H1 (cell line): ENCODE measurements at regions not wholly inside any gene's neighbourhood (a gene's known extent, or its start where the extent isn't known, plus 50 kb on each side); places are given as distances from the start of the nearest gene placed in this dataset.

Experiments
- KDM5A ChIP-seq: fragments of 200-600 bp; IDR thresholded peaks from 2 replicates; pipeline ENCODE4 v1.7.1; 2012; ENCODE audit warnings: mild to moderate bottlenecking, low read length, inconsistent platforms, mixed read lengths

DNA sequence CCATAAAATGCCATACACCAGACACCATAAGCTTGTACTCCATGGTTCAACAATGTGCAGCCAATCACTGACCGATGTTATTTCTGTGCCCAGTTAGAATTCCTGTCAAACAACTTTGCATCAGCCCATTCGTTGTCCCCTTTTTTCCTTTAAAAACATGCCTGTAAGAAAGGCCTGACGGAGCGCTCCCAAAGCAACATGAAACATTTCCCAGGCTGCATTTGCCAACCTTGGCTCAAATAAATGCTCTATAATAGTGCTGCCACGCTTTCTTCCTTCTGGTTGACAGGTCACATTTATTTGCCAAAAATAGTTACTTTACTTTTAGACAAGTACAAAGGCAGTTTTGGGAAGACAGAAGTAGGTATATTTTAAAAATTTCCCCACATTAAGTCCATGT is 735.6 kb upstream of the PTPRD start (continued):
- no peak for TF ChIP-seq KDM5A
